Calu3 (cell line): ENCODE measurements at regions not wholly inside any gene's neighbourhood (a gene's known extent, or its start where the extent isn't known, plus 50 kb on each side); places are given as distances from the start of the nearest gene placed in this dataset.

ENCODE experiments used
- BruUV-seq: library from RNA; stranded (reverse); fragments of 400-500 nt; replicated peaks from 2 replicates; lab custom pipeline; 2021; lab: Mats Ljungman, UMichigan
- CTCF ChIA-PET: fragments of 300-600 bp; sonication (Branson Sonifier 250); formaldehyde crosslinking; loops from one replicate; lab custom pipeline; 2022; ENCODE audit warnings: antibody characterized with exemption; lab: Charles Lee
- DNase-seq: peaks from one replicate; pipeline ENCODE4 v3.0.0; 2022
- H3K27ac Mint-ChIP-seq: one replicate; pipeline ENCODE4 v1.8.0; 2022; ENCODE audit warnings: mixed read lengths; ENCODE audit not compliant: unreplicated experiment
- H3K27me3 Mint-ChIP-seq: one replicate; pipeline ENCODE4 v1.8.0; 2022; ENCODE audit warnings: mixed read lengths; ENCODE audit not compliant: unreplicated experiment
- H3K36me3 Mint-ChIP-seq: one replicate; pipeline ENCODE4 v1.8.0; 2022; ENCODE audit warnings: mild to moderate bottlenecking, moderate library complexity, mixed read lengths; ENCODE audit not compliant: insufficient read depth, unreplicated experiment
- H3K4me1 Mint-ChIP-seq: one replicate; pipeline ENCODE4 v1.8.0; 2022; ENCODE audit warnings: mild to moderate bottlenecking, low read depth, mixed read lengths; ENCODE audit not compliant: unreplicated experiment
- H3K4me3 Mint-ChIP-seq: one replicate; pipeline ENCODE4 v1.8.0; 2022; ENCODE audit warnings: mild to moderate bottlenecking, low read depth, moderate library complexity, mixed read lengths; ENCODE audit not compliant: unreplicated experiment
- H3K9me3 Mint-ChIP-seq: one replicate; pipeline ENCODE4 v1.8.0; 2022; ENCODE audit warnings: low read depth, mixed read lengths; ENCODE audit not compliant: unreplicated experiment
- CTCF ChIP-seq: fragments of 200-600 bp; IDR thresholded peaks from one replicate; pipeline ENCODE4 v1.8.0; 2022; ENCODE audit warnings: antibody characterized with exemption; ENCODE audit not compliant: unreplicated experiment
- intact Hi-C: fragments of 100-400 bp; cut with micrococcal nuclease; formaldehyde crosslinking; loops from one replicate; pipeline ENCODE4 v1.10.0; 2022; ENCODE audit not compliant: unreplicated experiment

- H3K36me3 Mint-ChIP-seq, result no peaks in the 10 kb centered on the region
- CTCF ChIA-PET, result no interaction called here
- H3K4me1 Mint-ChIP-seq, result no peaks in the 10 kb centered on the region
These were observed 262.8 kb downstream of the BRD1 start for GRCh38 chr22:49564666-49565515.

DNA sequence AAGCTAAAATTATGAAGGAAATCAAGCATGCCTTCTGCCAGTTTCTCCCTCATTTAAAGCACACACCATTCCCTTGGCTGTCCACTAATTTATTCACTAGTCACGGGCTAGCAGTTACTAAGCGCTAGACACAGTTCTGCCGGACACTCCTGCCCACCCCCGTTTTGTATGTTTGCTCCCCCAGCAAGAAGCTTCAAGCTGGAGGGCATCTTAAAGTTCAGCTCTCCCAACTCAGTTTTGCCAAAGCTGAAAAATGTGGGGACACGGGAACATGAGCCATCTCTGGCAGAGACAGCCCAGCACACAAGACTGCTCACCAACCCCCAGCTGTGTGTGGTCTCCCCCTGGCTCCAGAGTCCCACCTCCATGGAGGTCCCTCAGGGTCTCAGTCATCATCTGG, 263.6 kb downstream of the BRD1 start:
- intact Hi-C loops, result no loop called here
- TF ChIP-seq CTCF, result no peak
- CTCF ChIA-PET, result no interaction called here
- Mint-ChIP-seq H3K36me3 (no peaks in the 10 kb centered on the region), H3K4me1 (no peaks in the 10 kb centered on the region), H3K4me3 (no peak overlapping the region), H3K27me3 (peaks cover 30% of the 10 kb centered on the region), H3K9me3 (peaks cover 2% of the 10 kb centered on the region), H3K27ac (no peak overlapping the region)
- BruUV-seq, result no TSS peak
- no peak for DNase-seq

More at GRCh38 chr22:49564666-49565515, 262.8 kb downstream of the BRD1 start:
- intact Hi-C loops, result no loop called here
- peaks cover 34% of the 10 kb centered on the region for H3K27me3 Mint-ChIP-seq
- no TSS peak for BruUV-seq
- no peak overlapping the region for H3K4me3 Mint-ChIP-seq
- peaks cover 2% of the 10 kb centered on the region for H3K9me3 Mint-ChIP-seq
- TF ChIP-seq CTCF, result no peak
- H3K27ac Mint-ChIP-seq, result no peak overlapping the region
- no peak for DNase-seq

DNA sequence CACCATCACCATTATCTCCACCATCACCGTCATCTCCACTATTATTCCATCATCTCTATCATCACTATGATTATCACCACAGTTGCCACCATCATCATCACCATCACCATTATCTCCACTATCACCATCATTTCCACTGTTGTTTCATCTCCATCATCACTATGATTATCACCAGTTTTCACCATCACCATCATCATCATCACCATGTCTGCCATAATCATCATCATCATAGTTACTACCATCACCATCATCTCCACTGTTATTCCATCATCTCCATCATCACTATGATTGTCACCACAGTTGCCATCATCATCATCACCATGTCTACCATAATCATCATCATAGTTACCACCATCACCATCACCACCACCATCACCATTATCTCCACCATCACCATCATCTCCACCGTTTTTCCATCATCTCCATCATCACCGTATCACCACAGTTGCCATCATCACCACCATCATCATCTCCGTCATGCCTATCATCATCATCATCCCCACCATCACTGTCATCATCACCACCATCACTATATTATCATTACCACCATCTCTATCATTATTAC, 264.9 kb downstream of the BRD1 start:
- intact Hi-C loops, result no loop called here
- CTCF ChIA-PET, result no interaction called here
- no peak overlapping the region for H3K27ac Mint-ChIP-seq
- no peaks in the 10 kb centered on the region for H3K4me1 Mint-ChIP-seq
- peaks cover 2% of the 10 kb centered on the region for H3K9me3 Mint-ChIP-seq
- peaks cover 29% of the 10 kb centered on the region for H3K27me3 Mint-ChIP-seq
- H3K36me3 Mint-ChIP-seq, result no peaks in the 10 kb centered on the region
- H3K4me3 Mint-ChIP-seq, result no peak overlapping the region
- BruUV-seq, result no TSS peak
- no peak for DNase-seq
- no peak for TF ChIP-seq CTCF

DNA sequence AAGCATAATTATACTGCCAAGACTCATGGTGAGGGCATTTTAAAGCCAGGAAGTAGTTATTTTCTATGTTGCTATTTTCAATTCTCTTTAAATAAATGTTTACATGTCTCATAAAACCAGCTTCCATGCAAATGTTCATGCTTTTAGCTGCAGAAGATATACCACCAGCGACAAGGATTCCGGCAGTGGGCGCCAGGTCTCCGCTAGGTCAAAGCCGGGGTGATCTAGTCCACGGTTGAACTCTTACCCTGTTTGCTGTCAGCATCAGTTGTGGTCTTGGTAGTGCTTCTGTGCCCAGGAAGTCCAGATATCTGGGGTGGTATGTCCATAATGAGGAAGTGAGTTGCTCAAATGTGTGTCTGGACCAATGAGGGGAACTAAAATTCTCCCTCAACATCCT, 265.7 kb downstream of the BRD1 start:
- BruUV-seq, result no TSS peak

More for the DNA sequence above, 265.7 kb downstream of the BRD1 start:
- Mint-ChIP-seq H3K27ac (no peak overlapping the region), H3K36me3 (no peaks in the 10 kb centered on the region), H3K4me3 (no peak overlapping the region), H3K9me3 (peaks cover 2% of the 10 kb centered on the region), H3K27me3 (peaks cover 35% of the 10 kb centered on the region), H3K4me1 (no peaks in the 10 kb centered on the region)
- intact Hi-C loops, result no loop called here
- no peak for DNase-seq
- CTCF ChIA-PET, result no interaction called here
- no peak for TF ChIP-seq CTCF
